ENCODE measurements at regions not wholly inside any gene's neighbourhood (a gene's known extent, or its start where the extent isn't known, plus 50 kb on each side); places are given as distances from the start of the nearest gene placed in this dataset.

DNA sequence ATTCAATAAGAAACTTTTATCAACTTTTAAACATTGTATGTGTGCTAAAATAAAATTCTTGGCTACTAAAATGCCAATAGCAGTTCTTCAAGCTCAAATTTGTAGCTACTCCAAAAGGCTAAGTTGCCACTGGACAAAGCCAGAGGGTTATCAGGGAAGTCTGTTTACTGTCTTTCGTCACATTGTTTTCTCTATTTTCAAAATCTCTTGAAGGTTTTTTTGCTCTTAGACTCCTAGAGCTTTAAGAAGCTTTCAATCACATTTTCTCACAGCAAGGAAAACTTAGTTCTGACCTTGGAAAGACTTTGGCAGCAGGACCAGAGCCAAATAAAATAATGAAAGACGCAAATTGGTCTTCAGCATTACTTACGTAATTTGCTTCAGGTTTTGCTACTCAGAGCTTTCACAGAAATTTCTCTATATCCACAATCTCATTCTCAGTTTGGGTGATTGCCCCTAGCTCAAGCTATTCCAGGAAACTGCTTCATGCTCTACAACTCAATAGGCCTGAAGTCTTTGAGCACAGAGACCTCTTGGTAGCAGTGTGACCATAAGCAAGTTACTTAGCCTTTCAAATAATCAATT, 257.7 kb downstream of the GABRG2 start:
- no peak overlapping the region for H3K4me3 ChIP-seq (ENCODE audit: low read depth, low read length)
- no peak for DNase-seq (ENCODE audit: low read depth)
- H3K36me3 ChIP-seq (ENCODE audit: control insufficient read depth, insufficient read depth, low read length) = no peaks in the 10 kb centered on the region
- H3K27me3 ChIP-seq (ENCODE audit: control insufficient read depth, insufficient read depth, low read length) = no peaks in the 10 kb centered on the region
- TF ChIP-seq CTCF (IDR thresholded peaks at IDR 0.05; ENCODE audit: insufficient read depth, low read length, poor library complexity, severe bottlenecking) = no peak

GRCh38 chr5:162334944-162335343, 267.4 kb downstream of the GABRG2 start:
- TF ChIP-seq CTCF (IDR thresholded peaks at IDR 0.05; ENCODE audit: insufficient read depth, low read length, poor library complexity, severe bottlenecking) = no peak
- Histone ChIP-seq H3K4me3 (ENCODE audit: low read depth, low read length) (no peak overlapping the region), H3K36me3 (ENCODE audit: control insufficient read depth, insufficient read depth, low read length) (no peaks in the 10 kb centered on the region), H3K27me3 (ENCODE audit: control insufficient read depth, insufficient read depth, low read length) (no peaks in the 10 kb centered on the region)
- no peak for DNase-seq (ENCODE audit: low read depth)

DNA sequence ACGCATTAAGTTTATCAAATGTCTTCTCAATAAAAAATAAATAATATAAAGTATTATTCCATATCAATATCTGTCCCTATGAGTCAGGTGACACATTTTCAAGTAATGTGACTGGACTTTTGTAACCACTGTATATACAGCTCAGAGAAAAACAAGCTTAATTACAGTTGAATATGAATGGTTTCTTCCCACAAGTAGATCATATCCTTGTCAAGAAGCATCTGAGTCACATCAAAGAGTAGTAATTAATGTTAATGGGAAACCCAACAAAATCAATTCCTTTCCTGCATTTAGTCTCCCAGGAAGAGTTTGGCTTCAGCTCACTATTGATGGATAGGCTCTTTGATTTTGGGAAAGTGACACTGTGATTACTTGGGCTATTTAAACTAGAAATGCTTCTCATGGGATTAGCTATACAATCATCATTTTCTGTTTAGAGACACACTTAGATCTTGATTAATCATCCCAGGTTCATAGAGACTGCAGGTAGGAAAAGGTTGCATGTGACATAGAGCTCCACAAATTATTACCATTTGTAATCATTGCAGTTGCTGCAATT, 292.9 kb downstream of the GABRG2 start:
- no peaks in the 10 kb centered on the region for H3K36me3 ChIP-seq (ENCODE audit: control insufficient read depth, insufficient read depth, low read length)
- DNase-seq (ENCODE audit: low read depth) = no peak
- H3K27me3 ChIP-seq (ENCODE audit: control insufficient read depth, insufficient read depth, low read length) = no peaks in the 10 kb centered on the region
- no peak for TF ChIP-seq CTCF (IDR thresholded peaks at IDR 0.05; ENCODE audit: insufficient read depth, low read length, poor library complexity, severe bottlenecking)
- H3K4me3 ChIP-seq (ENCODE audit: low read depth, low read length) = no peak overlapping the region

- no peak overlapping the region for H3K4me3 ChIP-seq (ENCODE audit: low read depth, low read length)
- no peak for DNase-seq (ENCODE audit: low read depth)
- no peaks in the 10 kb centered on the region for H3K27me3 ChIP-seq (ENCODE audit: control insufficient read depth, insufficient read depth, low read length)
- H3K36me3 ChIP-seq (ENCODE audit: control insufficient read depth, insufficient read depth, low read length) = no peaks in the 10 kb centered on the region
- no peak for TF ChIP-seq CTCF (IDR thresholded peaks at IDR 0.05; ENCODE audit: insufficient read depth, low read length, poor library complexity, severe bottlenecking)
Observed at GRCh38 chr5:162372256-162372655, 304.7 kb downstream of the GABRG2 start.

- TF ChIP-seq CTCF (IDR thresholded peaks at IDR 0.05; ENCODE audit: insufficient read depth, low read length, poor library complexity, severe bottlenecking) = no peak
- no peak for DNase-seq (ENCODE audit: low read depth)
Observed at GRCh38 chr5:162377895-162378294, 310.3 kb downstream of the GABRG2 start.

GRCh38 chr5:162382839-162383238, 315.3 kb downstream of the GABRG2 start:
- TF ChIP-seq CTCF (IDR thresholded peaks at IDR 0.05; ENCODE audit: insufficient read depth, low read length, poor library complexity, severe bottlenecking) = no peak
- Histone ChIP-seq H3K27me3 (ENCODE audit: control insufficient read depth, insufficient read depth, low read length) (no peaks in the 10 kb centered on the region), H3K36me3 (ENCODE audit: control insufficient read depth, insufficient read depth, low read length) (no peaks in the 10 kb centered on the region), H3K4me3 (ENCODE audit: low read depth, low read length) (no peak overlapping the region)
- DNase-seq (ENCODE audit: low read depth) = no peak

More at GRCh38 chr5:162377895-162378294, 310.3 kb downstream of the GABRG2 start:
- Histone ChIP-seq H3K27me3 (ENCODE audit: control insufficient read depth, insufficient read depth, low read length) (no peaks in the 10 kb centered on the region), H3K4me3 (ENCODE audit: low read depth, low read length) (no peak overlapping the region), H3K36me3 (ENCODE audit: control insufficient read depth, insufficient read depth, low read length) (no peaks in the 10 kb centered on the region)
